Left ventricle myocardium inferior (tissue), 1 donor: ENCODE measurements at regions not wholly inside any gene's neighbourhood (a gene's known extent, or its start where the extent isn't known, plus 50 kb on each side); places are given as distances from the start of the nearest gene placed in this dataset.

Experiments
- DNase-seq: peaks from one replicate; pipeline ENCODE4 v3.0.0-alpha.2; 2020
- H3K27ac ChIP-seq: fragments of 200-600 bp; replicated peaks from 2 replicates; pipeline ENCODE4 v1.8.0; 2021
- H3K27me3 ChIP-seq: fragments of 200-600 bp; 2 replicates; pipeline ENCODE4 v1.8.0; 2021; ENCODE audit warnings: low read depth
- H3K36me3 ChIP-seq: fragments of 200-600 bp; 2 replicates; pipeline ENCODE4 v1.8.0; 2021
- H3K4me1 ChIP-seq: fragments of 200-600 bp; 2 replicates; pipeline ENCODE4 v1.8.0; 2021
- H3K4me3 ChIP-seq: fragments of 200-600 bp; 2 replicates; pipeline ENCODE4 v1.8.0; 2021; ENCODE audit warnings: mild to moderate bottlenecking, moderate library complexity
- H3K9me3 ChIP-seq: fragments of 200-600 bp; replicated peaks from 2 replicates; pipeline ENCODE4 v1.8.0; 2021
- CTCF ChIP-seq: fragments of 200-600 bp; IDR thresholded peaks from 2 replicates; pipeline ENCODE4 v1.8.0; 2021; ENCODE audit warnings: antibody characterized with exemption, mild to moderate bottlenecking, borderline replicate concordance
- intact Hi-C: fragments of 100-400 bp; cut with micrococcal nuclease; formaldehyde crosslinking; loops from one replicate; pipeline ENCODE4 v1.11.0; 2022
- donor health status: DM: no; HTN: yes; CAD: no; lungs with severe emphysema.

DNA sequence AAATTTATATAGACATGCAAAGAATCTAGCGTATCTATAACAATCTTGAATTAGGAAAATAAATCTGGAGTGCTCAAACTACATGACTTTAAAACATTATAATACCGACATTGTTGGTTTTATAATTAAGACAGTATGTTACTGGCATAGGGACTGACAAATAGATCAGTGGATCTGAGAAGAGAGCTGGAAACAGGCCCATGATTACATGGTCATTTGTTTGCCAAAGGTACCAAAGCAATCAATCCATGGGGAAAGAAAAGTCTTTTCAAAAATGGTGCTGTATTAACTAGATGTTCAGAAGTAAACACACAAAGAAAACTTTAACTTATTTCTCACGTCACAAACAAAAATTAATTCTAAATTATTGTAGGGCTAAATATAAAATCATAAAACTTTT, 124.2 kb downstream of the BCL2L11 start:
- Histone ChIP-seq H3K9me3 (no peaks in the 10 kb centered on the region), H3K4me1 (no peaks in the 10 kb centered on the region), H3K27me3 (no peaks in the 10 kb centered on the region), H3K27ac (no peak overlapping the region), H3K36me3 (no peaks in the 10 kb centered on the region), H3K4me3 (no peak overlapping the region)
- intact Hi-C loops, result no loop called here
- no peak for DNase-seq
- no peak for TF ChIP-seq CTCF

DNA sequence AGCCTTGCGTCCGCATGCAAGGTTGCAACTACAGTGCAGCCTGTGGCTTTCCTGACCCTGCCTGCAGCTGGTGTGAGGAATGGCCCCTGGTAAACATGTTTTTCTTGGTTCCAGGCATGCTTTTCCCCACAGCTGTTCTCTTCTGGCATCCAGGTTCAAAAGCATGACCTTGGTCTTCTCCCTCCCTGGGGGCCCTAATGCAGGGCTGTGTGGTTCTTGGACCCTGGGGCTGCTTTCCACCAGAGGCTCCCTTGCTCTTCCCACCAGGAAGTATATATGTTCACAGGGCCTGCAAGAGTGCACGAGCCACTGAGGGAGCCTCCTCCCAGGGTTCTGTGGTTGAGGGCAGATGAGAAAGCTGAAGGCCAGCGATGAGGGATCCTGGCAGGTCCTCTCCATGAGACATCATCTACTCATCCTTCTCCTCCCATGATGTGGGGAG, 125.9 kb downstream of the BCL2L11 start:
- DNase-seq, result no peak
- H3K36me3 ChIP-seq, result no peaks in the 10 kb centered on the region
- no peaks in the 10 kb centered on the region for H3K9me3 ChIP-seq
- no peak overlapping the region for H3K4me3 ChIP-seq
- no peaks in the 10 kb centered on the region for H3K4me1 ChIP-seq
- intact Hi-C loops, result no loop called here
- no peak overlapping the region for H3K27ac ChIP-seq
- TF ChIP-seq CTCF, result no peak
- no peaks in the 10 kb centered on the region for H3K27me3 ChIP-seq

GRCh38 chr2:111247491-111247890, 126.8 kb downstream of the BCL2L11 start:
- H3K27me3 ChIP-seq, result no peaks in the 10 kb centered on the region
- DNase-seq, result no peak
- no peak for TF ChIP-seq CTCF
- intact Hi-C loops, result no loop called here
- H3K36me3 ChIP-seq, result no peaks in the 10 kb centered on the region
- no peak overlapping the region for H3K27ac ChIP-seq
- no peak overlapping the region for H3K4me3 ChIP-seq
- no peaks in the 10 kb centered on the region for H3K9me3 ChIP-seq
- H3K4me1 ChIP-seq, result no peaks in the 10 kb centered on the region

DNA sequence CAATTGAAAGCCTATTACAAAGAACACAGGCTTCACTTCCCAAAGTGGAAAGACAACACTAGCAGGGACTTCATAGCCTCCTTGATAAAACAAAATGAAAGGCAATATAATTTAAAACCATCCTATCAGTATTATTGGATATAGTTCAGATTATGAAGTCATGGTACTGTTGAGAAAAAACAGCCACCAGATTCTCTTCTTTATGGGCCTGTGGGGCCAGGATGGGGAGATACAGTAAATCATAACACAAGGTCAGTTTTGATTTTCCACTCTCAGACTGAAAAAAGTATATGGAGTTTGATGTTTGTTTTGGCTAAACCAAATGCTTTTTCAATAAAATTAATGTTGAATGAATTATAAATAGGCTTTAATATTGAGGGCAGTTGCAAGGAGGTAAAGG, 129.1 kb downstream of the BCL2L11 start:
- H3K27me3 ChIP-seq, result no peaks in the 10 kb centered on the region
- H3K4me3 ChIP-seq, result no peak overlapping the region
- intact Hi-C loops, result no loop called here
- H3K27ac ChIP-seq, result no peak overlapping the region
- no peak for DNase-seq
- no peak for TF ChIP-seq CTCF
- H3K4me1 ChIP-seq, result no peaks in the 10 kb centered on the region
- no peaks in the 10 kb centered on the region for H3K36me3 ChIP-seq
- no peaks in the 10 kb centered on the region for H3K9me3 ChIP-seq

GRCh38 chr2:111250448-111251030, 129.8 kb downstream of the BCL2L11 start:
- Histone ChIP-seq H3K36me3 (no peaks in the 10 kb centered on the region), H3K4me1 (no peaks in the 10 kb centered on the region), H3K27me3 (no peaks in the 10 kb centered on the region), H3K27ac (no peak overlapping the region), H3K9me3 (no peaks in the 10 kb centered on the region), H3K4me3 (no peak overlapping the region)
- intact Hi-C loops, result no loop called here
- TF ChIP-seq CTCF, result no peak
- no peak for DNase-seq
